ENCODE measurements at regions not wholly inside any gene's neighbourhood (a gene's known extent, or its start where the extent isn't known, plus 50 kb on each side); places are given as distances from the start of the nearest gene placed in this dataset.

GRCh38 chr4:104976262-104976661 is 170.4 kb upstream of the TET2 start:
- TF ChIP-seq KDM5A (IDR thresholded peaks at IDR 0.05; ENCODE audit: low read length) = no peak
- TF ChIP-seq POLR2A (IDR thresholded peaks at IDR 0.05; ENCODE audit: control extremely low read depth in 1 of 2, low read depth in 2 of 2, low read length in 2 of 2) = no peak
- TF ChIP-seq MAFK (IDR thresholded peaks at IDR 0.05; ENCODE audit: low read depth, low read length) = no peak
- no peak for TF ChIP-seq CTCF (IDR thresholded peaks at IDR 0.05; ENCODE audit: control extremely low read depth in 1 of 3, insufficient read depth in 1 of 3, low read depth in 1 of 3, low read length in 3 of 3)
- no peak for TF ChIP-seq SAP30 (IDR thresholded peaks at IDR 0.05; ENCODE audit: insufficient read depth, insufficient replicate concordance, low read length)
- TF ChIP-seq YY1 (IDR thresholded peaks at IDR 0.05; ENCODE audit: low read depth, low read length) = no peak
- no peak for TF ChIP-seq HDAC2 (IDR thresholded peaks at IDR 0.05; ENCODE audit: borderline replicate concordance in 1 of 2, low read depth in 2 of 2, low read length in 2 of 2)
- TF ChIP-seq SIX5 (IDR thresholded peaks at IDR 0.05; ENCODE audit: low read depth, low read length) = no peak
- TF ChIP-seq SP1 (IDR thresholded peaks at IDR 0.05; ENCODE audit: low read depth, low read length) = no peak
- TF ChIP-seq EZH2 (IDR thresholded peaks at IDR 0.05; ENCODE audit: low read depth, low read length, severe bottlenecking) = no peak
- no peak for TF ChIP-seq ASH2L (IDR thresholded peaks at IDR 0.05; ENCODE audit: low read length)
- no peak for TF ChIP-seq ATF3 (IDR thresholded peaks at IDR 0.05; ENCODE audit: insufficient read depth, low read depth, low read length)
- no peak for TF ChIP-seq CEBPB (IDR thresholded peaks at IDR 0.05; ENCODE audit: low read depth, low read length)
- no peak for TF ChIP-seq PHF8 (conservative IDR thresholded peaks at IDR 0.05; ENCODE audit: low read depth, low read length)

Data from H1 (cell line).